H9 (cell line): ENCODE measurements at regions not wholly inside any gene's neighbourhood (a gene's known extent, or its start where the extent isn't known, plus 50 kb on each side); places are given as distances from the start of the nearest gene placed in this dataset.

Experiments used
- DNase-seq: peaks from one replicate; pipeline ENCODE4 v3.0.0-alpha.2; 2017
- H2AFZ ChIP-seq: one replicate; pipeline ENCODE4 v1.6.1; 2013; ENCODE audit warnings: mild to moderate bottlenecking, low read length, control low read depth, moderate library complexity
- H2AK5ac ChIP-seq: 2 replicates; pipeline ENCODE4 v1.6.1; 2013; ENCODE audit warnings: low read length, control low read depth, mixed read lengths; ENCODE audit not compliant: insufficient read length
- H2BK120ac ChIP-seq: one replicate; pipeline ENCODE4 v1.6.1; 2013; ENCODE audit warnings: low read depth, mild to moderate bottlenecking, low read length, control low read depth, inconsistent platforms; ENCODE audit not compliant: poor library complexity, severe bottlenecking
- H2BK12ac ChIP-seq: 2 replicates; pipeline ENCODE4 v1.6.1; 2013; ENCODE audit warnings: low read length, control low read depth, mixed read lengths, low read depth; ENCODE audit not compliant: insufficient read length
- H2BK15ac ChIP-seq: 2 replicates; pipeline ENCODE4 v1.6.1; 2013; ENCODE audit warnings: low read depth, low read length, control low read depth
- H2BK20ac ChIP-seq: one replicate; pipeline ENCODE4 v1.6.1; 2013; ENCODE audit warnings: low read depth, mild to moderate bottlenecking, low read length, control low read depth, inconsistent platforms; ENCODE audit not compliant: poor library complexity, severe bottlenecking
- H2BK5ac ChIP-seq: 2 replicates; pipeline ENCODE4 v1.6.1; 2013; ENCODE audit warnings: low read length, control low read depth, mixed read lengths; ENCODE audit not compliant: insufficient read length
- H3K14ac ChIP-seq: 2 replicates; pipeline ENCODE4 v1.6.1; 2013; ENCODE audit warnings: low read length, control low read depth; ENCODE audit not compliant: insufficient read depth
- H3K18ac ChIP-seq: 2 replicates; pipeline ENCODE4 v1.6.1; 2013; ENCODE audit warnings: low read depth, mild to moderate bottlenecking, mixed read lengths, low read length, control low read depth; ENCODE audit not compliant: insufficient read length
- H3K23ac ChIP-seq: 2 replicates; pipeline ENCODE4 v1.6.1; 2013; ENCODE audit warnings: low read length, control low read depth, mixed read lengths, low read depth; ENCODE audit not compliant: insufficient read length
- H3K23me2 ChIP-seq: 2 replicates; pipeline ENCODE4 v1.6.1; 2013; ENCODE audit warnings: low read depth, mild to moderate bottlenecking, mixed read lengths, low read length, control low read depth; ENCODE audit not compliant: insufficient read length, poor library complexity, severe bottlenecking
- H3K27ac ChIP-seq: 2 replicates; pipeline ENCODE4 v1.5.1; 2013; ENCODE audit warnings: low read length, control low read depth, mixed read lengths, low read depth; ENCODE audit not compliant: insufficient read length
- H3K27me3 ChIP-seq: 2 replicates; pipeline ENCODE4 v1.6.1; 2013; ENCODE audit warnings: low read length, control low read depth, inconsistent platforms; ENCODE audit not compliant: insufficient read depth
- H3K4ac ChIP-seq: 2 replicates; pipeline ENCODE4 v1.6.1; 2013; ENCODE audit warnings: low read depth, mild to moderate bottlenecking, control low read depth, inconsistent platforms, low read length, moderate library complexity
- H3K4me1 ChIP-seq: 2 replicates; pipeline ENCODE4 v1.6.1; 2013; ENCODE audit warnings: low read length, control low read depth, inconsistent platforms; ENCODE audit not compliant: insufficient read depth
- H3K4me2 ChIP-seq: 2 replicates; pipeline ENCODE4 v1.6.1; 2013; ENCODE audit warnings: low read length, control low read depth, mixed read lengths; ENCODE audit not compliant: insufficient read length, insufficient read depth
- H3K56ac ChIP-seq: 2 replicates; pipeline ENCODE4 v1.6.1; 2013; ENCODE audit warnings: low read depth, mild to moderate bottlenecking, mixed read lengths, low read length, control low read depth; ENCODE audit not compliant: insufficient read length
- H3K79me1 ChIP-seq: 2 replicates; pipeline ENCODE4 v1.6.1; 2013; ENCODE audit warnings: low read depth, mild to moderate bottlenecking, moderate library complexity, low read length, control low read depth, inconsistent platforms; ENCODE audit not compliant: insufficient read depth, poor library complexity, severe bottlenecking
- H3K79me2 ChIP-seq: 2 replicates; pipeline ENCODE4 v1.6.1; 2013; ENCODE audit warnings: low read length, control low read depth, inconsistent platforms; ENCODE audit not compliant: insufficient read depth
- H3K9ac ChIP-seq: 2 replicates; pipeline ENCODE4 v1.6.1; 2013; ENCODE audit warnings: low read length, control low read depth, mixed read lengths; ENCODE audit not compliant: insufficient read length; ENCODE audit errors: extremely low read depth
- H3K9me3 ChIP-seq: one replicate; pipeline ENCODE4 v1.6.1; 2013; ENCODE audit warnings: low read depth, low read length, inconsistent platforms; ENCODE audit not compliant: control insufficient read depth
- H3T11ph ChIP-seq: one replicate; pipeline ENCODE4 v1.6.1; 2013; ENCODE audit warnings: mild to moderate bottlenecking, low read length, control low read depth, inconsistent platforms
- H4K20me1 ChIP-seq: one replicate; pipeline ENCODE4 v1.6.1; 2013; ENCODE audit not compliant: control insufficient read depth, insufficient read length, insufficient read depth
- H4K5ac ChIP-seq: 2 replicates; pipeline ENCODE4 v1.6.1; 2013; ENCODE audit warnings: low read depth, mild to moderate bottlenecking, mixed read lengths, low read length, control low read depth; ENCODE audit not compliant: insufficient read length
- H4K8ac ChIP-seq: replicated peaks from 2 replicates; pipeline ENCODE4 v1.6.1; 2013; ENCODE audit warnings: low read length, control low read depth, mixed read lengths, low read depth; ENCODE audit not compliant: insufficient read length
- H4K91ac ChIP-seq: 2 replicates; pipeline ENCODE4 v1.6.1; 2013; ENCODE audit warnings: low read depth, mild to moderate bottlenecking, moderate library complexity, mixed read lengths, low read length, control low read depth; ENCODE audit not compliant: insufficient read length
- H3K27ac Mint-ChIP-seq, 3 experiments: 2 replicates in 2 of 3; 3 replicates in 1 of 3; pipeline ENCODE4 v1.8.0; 2020 to 2021; ENCODE audit warnings: mixed read lengths in 3 of 3, mild to moderate bottlenecking in 1 of 3, moderate library complexity in 1 of 3
- H3K27me3 Mint-ChIP-seq: 2 replicates; pipeline ENCODE4 v1.8.0; 2021; ENCODE audit warnings: low read depth, mild to moderate bottlenecking, moderate library complexity, mixed read lengths
- H3K36me3 Mint-ChIP-seq, 3 experiments: 2 replicates in 2 of 3; 3 replicates in 1 of 3; pipeline ENCODE4 v1.8.0; 2020 to 2021; ENCODE audit warnings: low read depth in 3 of 3, mixed read lengths in 3 of 3; ENCODE audit not compliant: insufficient read depth in 1 of 3
- H3K4me1 Mint-ChIP-seq, 2 experiments: 2 replicates each; pipeline ENCODE4 v1.8.0; 2020; ENCODE audit warnings: mixed read lengths in 2 of 2
- H3K4me3 Mint-ChIP-seq, 2 experiments: 2 replicates in 1 of 2; 3 replicates in 1 of 2; pipeline ENCODE4 v1.8.0; 2020 to 2021; ENCODE audit warnings: mild to moderate bottlenecking in 2 of 2, mixed read lengths in 2 of 2, moderate library complexity in 1 of 2
- H3K9me3 Mint-ChIP-seq, 2 experiments: 2 replicates in 1 of 2; 3 replicates in 1 of 2; pipeline ENCODE4 v1.8.0; 2020; ENCODE audit warnings: mild to moderate bottlenecking in 2 of 2, mixed read lengths in 2 of 2, moderate library complexity in 1 of 2
- CTCF ChIP-seq: fragments of 200-600 bp; sonication (generic); conservative IDR thresholded peaks from 3 replicates; pipeline ENCODE4 v1.8.0; 2021; ENCODE audit warnings: antibody characterized with exemption, mild to moderate bottlenecking

DNA sequence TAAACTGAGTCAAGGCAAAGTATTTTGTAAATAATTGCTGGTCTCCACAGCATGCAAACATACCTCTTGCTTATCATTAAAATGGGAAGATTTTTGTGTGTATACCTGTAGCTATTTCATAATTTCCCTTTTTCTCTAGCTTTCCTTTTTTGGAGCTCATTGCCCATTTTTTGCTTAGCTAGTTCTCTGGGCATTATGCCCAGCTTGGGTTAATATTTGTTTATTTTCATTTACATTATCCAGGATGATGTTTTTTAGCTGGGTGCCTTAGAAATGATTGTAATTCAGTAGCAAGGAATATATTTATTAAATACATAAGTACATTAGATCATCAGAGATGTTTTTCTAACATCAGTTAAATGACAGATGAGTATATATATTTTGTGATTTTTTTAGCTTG, 1271.7 kb upstream of the GBE1 start:
- no peak overlapping the region for H4K91ac ChIP-seq
- DNase-seq, result no peak
- no peak overlapping the region for H3T11ph ChIP-seq
- no peaks in the 10 kb centered on the region for H3K4me1 Mint-ChIP-seq
- H3K4me3 Mint-ChIP-seq, result no peak overlapping the region
- no peak overlapping the region for H2AFZ ChIP-seq
- H3K27ac Mint-ChIP-seq, result no peak overlapping the region; a peak in 1 of 7 replicates
- H4K20me1 ChIP-seq, result no peaks in the 10 kb centered on the region
- no peak overlapping the region for H3K56ac ChIP-seq
- H4K8ac ChIP-seq, result no peak overlapping the region
- no peak overlapping the region for H2BK120ac ChIP-seq
- H3K23ac ChIP-seq, result no peak overlapping the region
- H3K27me3 ChIP-seq, result no peaks in the 10 kb centered on the region
- no peak overlapping the region for H3K14ac ChIP-seq
- peaks cover 3 to 6% of the 10 kb centered on the region in 2 experiments; a peak in 4 of 5 replicates for H3K9me3 Mint-ChIP-seq
- H3K4ac ChIP-seq, result no peak overlapping the region
- no peak overlapping the region for H2BK5ac ChIP-seq
- no peak overlapping the region for H3K18ac ChIP-seq
- H3K4me1 ChIP-seq, result no peaks in the 10 kb centered on the region
- H3K79me2 ChIP-seq, result no peaks in the 10 kb centered on the region
- no peak overlapping the region for H2BK15ac ChIP-seq
- no peak overlapping the region for H2AK5ac ChIP-seq
- H3K79me1 ChIP-seq, result no peaks in the 10 kb centered on the region
- H3K4me2 ChIP-seq, result no peak overlapping the region
- H3K27ac ChIP-seq, result no peak overlapping the region
- H3K27me3 Mint-ChIP-seq, result no peaks in the 10 kb centered on the region
- H2BK12ac ChIP-seq, result no peak overlapping the region
- H4K5ac ChIP-seq, result no peak overlapping the region
- no peak overlapping the region for H2BK20ac ChIP-seq
- no peaks in the 10 kb centered on the region for H3K9me3 ChIP-seq
- H3K9ac ChIP-seq, result no peak overlapping the region
- TF ChIP-seq CTCF, result no peak
- H3K36me3 Mint-ChIP-seq, result 0 out of 7 replicates have a peak, but pooled peaks cover 0 to 3% (median 0%) of the 10 kb centered on the region in 3 experiments
- no peaks in the 10 kb centered on the region for H3K23me2 ChIP-seq
